ENCODE measurements at regions not wholly inside any gene's neighbourhood (a gene's known extent, or its start where the extent isn't known, plus 50 kb on each side); places are given as distances from the start of the nearest gene placed in this dataset.

DNA sequence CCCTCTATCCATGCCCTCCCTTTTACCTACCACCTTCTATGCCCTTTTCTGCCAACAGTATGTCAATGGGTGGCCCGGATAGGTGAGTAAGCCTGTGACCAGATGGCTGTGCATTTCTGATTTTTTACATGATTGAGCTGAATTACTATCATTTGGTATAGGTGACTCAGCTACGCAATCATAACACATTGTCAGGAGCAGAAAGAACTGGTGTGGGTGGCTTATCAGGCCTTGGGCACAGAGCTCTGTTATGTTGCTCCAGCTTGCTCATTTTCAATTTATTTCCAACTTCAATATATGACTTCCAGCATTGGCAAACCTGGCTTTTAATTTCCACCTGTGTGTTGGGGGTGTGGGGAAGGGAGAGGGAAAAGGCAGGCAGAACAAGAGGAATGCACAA is 86.6 kb upstream of the AGBL1 start:
- intact Hi-C loops (cut with DNase I): loop anchor here in 1 of 3 donors (10.0 kb wide), 1 partner anchor 62 kb away; no protein-coding TSS in a partner anchor
- peak in 1 of 4 donors; percentile 38 for ATAC-seq

DNA sequence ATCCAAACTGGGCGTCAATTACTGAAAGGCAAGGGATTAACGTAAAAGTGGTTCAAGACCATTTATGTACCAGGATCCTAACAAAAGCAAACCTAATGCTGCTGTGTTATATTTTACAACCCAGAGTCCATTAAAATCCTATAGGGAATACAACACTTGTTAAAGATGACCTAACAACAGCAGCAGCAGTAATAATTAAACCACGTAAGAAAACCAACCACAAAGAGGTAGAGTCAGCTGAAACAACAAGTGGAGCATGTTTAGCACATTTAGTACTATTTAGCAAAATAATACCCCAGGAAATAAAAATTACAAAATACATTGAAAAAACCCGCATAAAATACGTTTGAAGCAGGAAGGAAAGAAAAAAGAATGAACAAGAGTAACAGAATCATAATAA is 82.1 kb upstream of the AGBL1 start:
- intact Hi-C loops (cut with DNase I): loop anchor here in 1 of 3 donors (10.0 kb wide), 1 partner anchor 57 kb away; no protein-coding TSS in a partner anchor
- no peak for FAIRE-seq
- Histone ChIP-seq H3K36me3 (no peaks in the 10 kb centered on the region), H3K27ac (no peak overlapping the region), H3K9me3 (no peaks in the 10 kb centered on the region), H3K4me1 (no peaks in the 10 kb centered on the region), H3K4me3 (no peak overlapping the region), H3K27me3 (no peaks in the 10 kb centered on the region)
- no peak for DNase-seq
- TF ChIP-seq, protein P1, sequence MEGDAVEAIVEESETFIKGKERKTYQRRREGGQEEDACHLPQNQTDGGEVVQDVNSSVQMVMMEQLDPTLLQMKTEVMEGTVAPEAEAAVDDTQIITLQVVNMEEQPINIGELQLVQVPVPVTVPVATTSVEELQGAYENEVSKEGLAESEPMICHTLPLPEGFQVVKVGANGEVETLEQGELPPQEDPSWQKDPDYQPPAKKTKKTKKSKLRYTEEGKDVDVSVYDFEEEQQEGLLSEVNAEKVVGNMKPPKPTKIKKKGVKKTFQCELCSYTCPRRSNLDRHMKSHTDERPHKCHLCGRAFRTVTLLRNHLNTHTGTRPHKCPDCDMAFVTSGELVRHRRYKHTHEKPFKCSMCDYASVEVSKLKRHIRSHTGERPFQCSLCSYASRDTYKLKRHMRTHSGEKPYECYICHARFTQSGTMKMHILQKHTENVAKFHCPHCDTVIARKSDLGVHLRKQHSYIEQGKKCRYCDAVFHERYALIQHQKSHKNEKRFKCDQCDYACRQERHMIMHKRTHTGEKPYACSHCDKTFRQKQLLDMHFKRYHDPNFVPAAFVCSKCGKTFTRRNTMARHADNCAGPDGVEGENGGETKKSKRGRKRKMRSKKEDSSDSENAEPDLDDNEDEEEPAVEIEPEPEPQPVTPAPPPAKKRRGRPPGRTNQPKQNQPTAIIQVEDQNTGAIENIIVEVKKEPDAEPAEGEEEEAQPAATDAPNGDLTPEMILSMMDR (IDR thresholded peaks at IDR 0.05): no peak
- 73 to 79% methylated on average over 5 of the region's 5 CpGs for WGBS, 2 donors
- ATAC-seq: no peak

More for the DNA sequence above, 86.6 kb upstream of the AGBL1 start:
- DNase-seq: no peak
- H3K36me3 ChIP-seq: no peaks in the 10 kb centered on the region
- FAIRE-seq: no peak
- no peak overlapping the region for H3K4me3 ChIP-seq
- WGBS, 2 donors: 71 to 79% methylated on average over 2 of the region's 2 CpGs
- H3K9me3 ChIP-seq: no peaks in the 10 kb centered on the region
- no peak overlapping the region for H3K27ac ChIP-seq
- H3K27me3 ChIP-seq: no peaks in the 10 kb centered on the region
- no peaks in the 10 kb centered on the region for H3K4me1 ChIP-seq
- TF ChIP-seq, protein P1 (IDR thresholded peaks at IDR 0.05): no peak

DNA sequence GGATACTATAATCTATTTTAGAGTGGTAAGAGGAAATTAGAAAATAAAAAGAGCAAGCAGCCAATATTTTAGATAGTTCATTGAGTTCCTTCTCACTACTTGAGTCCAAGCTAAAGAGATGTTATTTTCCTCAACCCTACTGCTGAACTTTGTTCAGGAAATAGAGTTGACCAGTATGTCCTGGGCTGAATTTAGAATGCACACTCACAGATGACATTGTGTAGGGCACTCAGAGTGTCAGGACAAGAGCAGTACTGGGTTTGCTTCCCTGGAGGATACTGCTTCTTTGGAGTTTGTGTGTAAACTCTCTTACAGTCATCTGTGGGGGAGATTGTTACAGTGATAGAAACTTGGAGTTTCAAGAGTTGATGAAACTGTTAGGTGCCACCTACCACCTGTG is 80.0 kb upstream of the AGBL1 start:
- DNase-seq: no peak
- Histone ChIP-seq H3K27ac (no peak overlapping the region), H3K4me1 (no peaks in the 10 kb centered on the region), H3K4me3 (no peak overlapping the region), H3K9me3 (no peaks in the 10 kb centered on the region), H3K27me3 (no peaks in the 10 kb centered on the region), H3K36me3 (no peaks in the 10 kb centered on the region)
- TF ChIP-seq, protein P1 (IDR thresholded peaks at IDR 0.05): no peak
- ATAC-seq: no peak
- FAIRE-seq: no peak
- intact Hi-C loops (cut with DNase I): loop anchor here in 1 of 3 donors (10.0 kb wide), 1 partner anchor 55 kb away; no protein-coding TSS in a partner anchor

DNA sequence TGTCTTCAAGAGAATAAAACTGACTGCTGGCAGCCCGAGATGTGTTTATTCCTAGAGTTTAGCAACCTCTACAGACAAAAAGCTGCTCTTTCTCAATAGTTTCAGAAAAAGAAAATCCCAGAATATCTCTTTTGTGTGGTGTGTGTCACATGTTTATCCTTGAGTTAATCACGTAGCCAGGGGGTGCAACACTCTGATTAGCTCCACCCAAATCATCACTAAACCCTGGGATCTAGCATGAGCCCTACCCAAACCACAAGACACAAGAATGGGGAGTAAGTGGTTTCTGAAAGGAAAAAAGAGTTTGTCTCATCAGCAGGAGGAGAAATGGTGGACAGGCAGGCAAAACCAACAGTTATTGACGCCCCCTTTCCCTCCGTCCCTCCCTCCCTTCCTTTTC is 78.5 kb upstream of the AGBL1 start:
- Histone ChIP-seq H3K4me3 (no peak overlapping the region), H3K36me3 (no peaks in the 10 kb centered on the region), H3K27ac (no peak overlapping the region), H3K27me3 (no peaks in the 10 kb centered on the region), H3K4me1 (no peaks in the 10 kb centered on the region), H3K9me3 (no peaks in the 10 kb centered on the region)
- 32 to 44% methylated on average over 4 of the region's 4 CpGs for WGBS, 2 donors
- TF ChIP-seq, protein P1 (IDR thresholded peaks at IDR 0.05): no peak
- DNase-seq (no peak), ATAC-seq (peak in 2 of 4 donors; percentile 32 to 35), FAIRE-seq (no peak)
- intact Hi-C loops (cut with DNase I): no loop called here

DNA sequence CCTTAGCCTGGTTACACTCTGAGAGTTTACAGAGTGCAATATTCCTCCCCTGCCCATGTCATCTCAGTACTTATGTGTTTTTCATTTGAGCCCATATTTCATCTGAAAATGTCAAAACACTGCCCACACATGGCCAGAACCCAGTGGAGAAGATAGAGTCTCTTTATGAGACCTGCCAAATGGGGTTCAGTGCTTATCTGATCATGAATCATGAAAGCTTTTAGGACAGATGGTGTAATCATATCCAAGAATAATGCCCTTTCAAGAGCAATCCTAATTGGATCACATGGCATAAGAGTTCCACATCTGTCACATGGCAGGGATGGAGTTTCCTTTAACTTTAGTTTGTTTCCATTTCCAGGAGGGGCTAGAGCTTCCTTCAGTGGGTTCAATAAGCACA is 77.2 kb upstream of the AGBL1 start:
- Histone ChIP-seq H3K9me3 (no peaks in the 10 kb centered on the region), H3K27me3 (no peaks in the 10 kb centered on the region), H3K27ac (no peak overlapping the region), H3K4me1 (no peaks in the 10 kb centered on the region), H3K4me3 (no peak overlapping the region), H3K36me3 (no peaks in the 10 kb centered on the region)
- FAIRE-seq (no peak), DNase-seq (no peak), ATAC-seq (peak in 2 of 4 donors; percentile 43 to 59)
- TF ChIP-seq, protein P1 (IDR thresholded peaks at IDR 0.05): no peak
- intact Hi-C loops (cut with DNase I): no loop called here

All from pancreas (tissue), 10 donors.